Endothelial cell (in vitro differentiated cells): ENCODE measurements at regions not wholly inside any gene's neighbourhood (a gene's known extent, or its start where the extent isn't known, plus 50 kb on each side); places are given as distances from the start of the nearest gene placed in this dataset.
A peak's percentile ranks its signal among the peaks of the same experiment; 100 is the strongest.

ENCODE experiments used
- DNase-seq: peaks from one replicate; pipeline ENCODE4 v3.0.0; 2021; ENCODE audit warnings: low spot score
- H3K27ac Mint-ChIP-seq: one replicate; pipeline ENCODE4 v1.8.0; 2021; ENCODE audit warnings: mixed read lengths, inconsistent platforms; ENCODE audit not compliant: unreplicated experiment
- H3K27me3 Mint-ChIP-seq: one replicate; pipeline ENCODE4 v1.8.0; 2021; ENCODE audit warnings: mild to moderate bottlenecking, moderate library complexity, mixed read lengths, inconsistent platforms; ENCODE audit not compliant: unreplicated experiment
- H3K36me3 Mint-ChIP-seq: one replicate; pipeline ENCODE4 v1.8.0; 2021; ENCODE audit warnings: mild to moderate bottlenecking, low read depth, mixed read lengths, inconsistent platforms; ENCODE audit not compliant: unreplicated experiment
- H3K4me1 Mint-ChIP-seq: one replicate; pipeline ENCODE4 v1.8.0; 2021; ENCODE audit warnings: mild to moderate bottlenecking, mixed read lengths, inconsistent platforms; ENCODE audit not compliant: unreplicated experiment
- H3K4me3 Mint-ChIP-seq: one replicate; pipeline ENCODE4 v1.8.0; 2021; ENCODE audit warnings: mild to moderate bottlenecking, mixed read lengths, inconsistent platforms; ENCODE audit not compliant: unreplicated experiment
- H3K9me3 Mint-ChIP-seq: one replicate; pipeline ENCODE4 v1.8.0; 2021; ENCODE audit warnings: mixed read lengths, inconsistent platforms; ENCODE audit not compliant: unreplicated experiment
- TF ChIP-seq, protein P1 (sequence below): fragments of 200-600 bp; sonication (generic); IDR thresholded peaks from one replicate; pipeline ENCODE4 v1.5.0; 2021; ENCODE audit warnings: antibody characterized with exemption; ENCODE audit not compliant: unreplicated experiment

DNA sequence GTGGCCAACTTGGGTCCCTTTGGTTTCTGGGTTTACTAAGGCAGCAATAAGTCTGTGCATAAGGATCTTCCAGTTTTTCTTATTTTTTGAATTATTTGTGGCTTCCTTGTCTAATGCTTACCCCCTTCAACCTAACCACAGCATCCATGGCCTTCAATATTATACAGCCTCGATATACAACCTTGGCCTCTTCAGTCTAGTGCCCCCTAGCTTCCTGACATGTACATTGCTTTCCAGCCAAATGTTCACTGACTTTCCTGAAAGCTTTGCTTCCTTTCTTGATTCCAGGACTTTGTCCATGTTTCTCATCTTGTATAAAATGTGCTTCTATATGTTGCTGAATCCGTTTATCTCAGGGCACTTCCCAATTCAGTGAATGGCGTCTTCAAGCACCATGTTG is 310.1 kb downstream of the OLFM4 start:
- no peaks in the 10 kb centered on the region for H3K4me1 Mint-ChIP-seq
- no peak for DNase-seq
- H3K4me3 Mint-ChIP-seq = no peak overlapping the region
- no peaks in the 10 kb centered on the region for H3K27me3 Mint-ChIP-seq
- H3K27ac Mint-ChIP-seq = no peak overlapping the region
- no peaks in the 10 kb centered on the region for H3K9me3 Mint-ChIP-seq
- TF ChIP-seq, protein P1, sequence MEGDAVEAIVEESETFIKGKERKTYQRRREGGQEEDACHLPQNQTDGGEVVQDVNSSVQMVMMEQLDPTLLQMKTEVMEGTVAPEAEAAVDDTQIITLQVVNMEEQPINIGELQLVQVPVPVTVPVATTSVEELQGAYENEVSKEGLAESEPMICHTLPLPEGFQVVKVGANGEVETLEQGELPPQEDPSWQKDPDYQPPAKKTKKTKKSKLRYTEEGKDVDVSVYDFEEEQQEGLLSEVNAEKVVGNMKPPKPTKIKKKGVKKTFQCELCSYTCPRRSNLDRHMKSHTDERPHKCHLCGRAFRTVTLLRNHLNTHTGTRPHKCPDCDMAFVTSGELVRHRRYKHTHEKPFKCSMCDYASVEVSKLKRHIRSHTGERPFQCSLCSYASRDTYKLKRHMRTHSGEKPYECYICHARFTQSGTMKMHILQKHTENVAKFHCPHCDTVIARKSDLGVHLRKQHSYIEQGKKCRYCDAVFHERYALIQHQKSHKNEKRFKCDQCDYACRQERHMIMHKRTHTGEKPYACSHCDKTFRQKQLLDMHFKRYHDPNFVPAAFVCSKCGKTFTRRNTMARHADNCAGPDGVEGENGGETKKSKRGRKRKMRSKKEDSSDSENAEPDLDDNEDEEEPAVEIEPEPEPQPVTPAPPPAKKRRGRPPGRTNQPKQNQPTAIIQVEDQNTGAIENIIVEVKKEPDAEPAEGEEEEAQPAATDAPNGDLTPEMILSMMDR = peak; percentile 15
- no peaks in the 10 kb centered on the region for H3K36me3 Mint-ChIP-seq

DNA sequence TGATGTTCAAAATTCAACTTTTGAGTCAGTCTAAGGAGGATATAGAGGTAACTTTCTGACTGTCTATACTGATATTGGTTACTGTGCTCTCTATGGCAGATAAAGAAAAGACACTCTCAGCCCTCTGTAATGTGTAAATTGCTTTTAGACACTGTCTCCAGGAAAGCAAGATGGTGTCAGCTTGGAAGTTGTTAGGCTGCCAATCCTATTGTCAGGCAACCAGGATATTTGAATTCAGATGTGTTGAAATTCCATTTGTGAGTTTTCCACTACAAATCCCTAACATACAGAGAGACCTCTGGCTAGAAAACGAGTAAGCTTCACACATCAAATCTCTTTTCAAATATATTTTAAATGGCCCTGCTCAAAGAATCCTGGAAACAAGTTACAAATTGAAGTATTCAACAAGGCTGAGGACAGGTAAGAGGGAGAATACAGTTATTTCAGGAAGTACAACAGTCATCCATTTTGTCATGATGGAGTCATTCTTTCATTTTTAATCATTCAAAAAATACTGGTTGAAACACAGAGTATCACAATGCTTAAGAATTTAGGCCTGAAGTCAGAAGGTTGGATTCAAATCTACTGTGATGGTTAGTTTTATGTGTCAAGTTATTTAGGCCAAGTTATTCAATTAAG is 312.0 kb downstream of the OLFM4 start:
- Mint-ChIP-seq H3K9me3 (no peaks in the 10 kb centered on the region), H3K27ac (no peak overlapping the region), H3K36me3 (no peaks in the 10 kb centered on the region)

DNA sequence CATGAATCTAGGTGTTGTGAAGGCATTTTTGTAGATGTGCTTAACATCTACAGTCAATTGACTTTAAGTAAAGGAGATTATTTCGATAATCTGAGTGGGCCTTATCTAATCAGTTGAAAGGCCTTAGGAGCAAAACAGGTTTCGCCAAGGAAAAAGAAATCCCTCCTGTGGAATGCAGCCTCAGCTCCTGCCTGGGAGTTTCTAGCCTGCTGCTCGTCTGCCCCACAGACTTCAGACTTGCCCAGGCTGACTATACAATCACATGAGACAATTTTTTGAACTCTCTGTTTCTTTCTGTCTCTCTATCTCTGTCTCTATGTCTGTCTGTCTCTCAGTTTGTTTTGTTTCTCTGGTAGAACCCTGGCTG is 312.5 kb downstream of the OLFM4 start:
- no peaks in the 10 kb centered on the region for H3K9me3 Mint-ChIP-seq
- H3K27ac Mint-ChIP-seq = no peak overlapping the region
- no peaks in the 10 kb centered on the region for H3K36me3 Mint-ChIP-seq
- H3K4me3 Mint-ChIP-seq = no peak overlapping the region
- no peaks in the 10 kb centered on the region for H3K4me1 Mint-ChIP-seq
- TF ChIP-seq, protein P1 = no peak
- H3K27me3 Mint-ChIP-seq = no peaks in the 10 kb centered on the region
- no peak for DNase-seq

More for the DNA sequence above, 312.0 kb downstream of the OLFM4 start:
- TF ChIP-seq, protein P1 = no peak
- DNase-seq = no peak
- Mint-ChIP-seq H3K27me3 (no peaks in the 10 kb centered on the region), H3K4me1 (no peaks in the 10 kb centered on the region), H3K4me3 (no peak overlapping the region)

DNA sequence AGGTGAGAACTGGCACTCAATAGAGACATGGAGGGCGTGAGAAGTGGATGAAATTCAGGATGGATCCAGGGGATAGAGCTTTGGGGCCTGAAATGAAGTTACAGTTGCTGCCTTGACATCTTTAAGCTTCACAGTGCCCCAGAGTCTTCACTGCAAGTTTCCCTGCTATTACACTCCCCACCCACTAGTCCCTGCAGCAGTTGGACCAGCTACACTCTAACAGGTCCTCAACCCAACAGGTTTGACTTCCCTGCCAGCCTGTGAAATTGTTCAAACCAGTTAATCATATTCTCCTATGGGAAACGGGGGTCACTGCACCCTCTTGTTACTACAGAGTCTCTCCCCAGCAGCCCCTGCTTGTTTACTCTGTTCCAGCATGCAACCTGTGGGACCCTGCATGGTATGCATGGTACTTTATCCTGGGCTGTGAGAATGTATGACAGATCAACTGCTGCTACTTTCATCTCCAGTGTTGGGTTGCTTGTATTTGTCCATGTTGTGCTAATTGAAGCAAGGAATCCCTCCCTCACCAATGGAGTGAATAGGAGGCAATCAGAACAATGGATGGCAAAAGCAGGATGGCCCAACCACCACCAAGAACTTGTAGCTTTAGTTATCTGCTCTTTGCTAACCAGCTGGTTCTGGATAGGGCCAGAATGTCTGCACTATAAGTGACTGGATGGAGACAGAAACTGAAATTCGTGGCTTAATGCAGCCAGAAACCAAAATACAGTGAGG is 314.2 kb downstream of the OLFM4 start:
- TF ChIP-seq, protein P1 = no peak
- no peaks in the 10 kb centered on the region for H3K4me1 Mint-ChIP-seq
- DNase-seq = no peak
- no peak overlapping the region for H3K4me3 Mint-ChIP-seq
- H3K36me3 Mint-ChIP-seq = no peaks in the 10 kb centered on the region
- no peak overlapping the region for H3K27ac Mint-ChIP-seq
- H3K27me3 Mint-ChIP-seq = no peaks in the 10 kb centered on the region
- H3K9me3 Mint-ChIP-seq = no peaks in the 10 kb centered on the region

DNA sequence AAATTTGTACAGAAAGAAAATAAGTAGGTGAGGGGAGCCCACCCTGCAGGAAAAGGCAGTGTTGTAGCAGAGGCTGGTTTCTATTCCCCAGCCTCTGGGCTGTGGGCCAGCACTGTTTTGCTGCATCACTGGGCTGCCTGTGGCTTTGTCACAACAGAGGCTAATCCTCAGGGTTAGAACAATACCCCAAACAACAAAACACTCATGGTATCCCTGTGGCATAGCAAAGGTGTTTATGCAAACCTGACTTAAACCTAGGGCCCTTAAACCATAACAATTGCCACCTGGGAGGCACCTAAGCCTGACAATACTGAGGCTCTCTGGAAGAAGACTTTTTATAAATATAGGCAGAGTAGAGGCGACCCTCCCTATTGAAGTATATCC is 314.7 kb downstream of the OLFM4 start:
- H3K4me1 Mint-ChIP-seq = no peaks in the 10 kb centered on the region
- no peaks in the 10 kb centered on the region for H3K27me3 Mint-ChIP-seq
- H3K27ac Mint-ChIP-seq = no peak overlapping the region

More for the DNA sequence above, 314.7 kb downstream of the OLFM4 start:
- H3K4me3 Mint-ChIP-seq = no peak overlapping the region
- no peaks in the 10 kb centered on the region for H3K36me3 Mint-ChIP-seq
- H3K9me3 Mint-ChIP-seq = no peaks in the 10 kb centered on the region
- DNase-seq = no peak
- TF ChIP-seq, protein P1 = no peak
